ENCODE measurements at regions not wholly inside any gene's neighbourhood (a gene's known extent, or its start where the extent isn't known, plus 50 kb on each side); places are given as distances from the start of the nearest gene placed in this dataset.

GRCh38 chr7:25727446-25727845 is 424.6 kb upstream of the NFE2L3 start:
- H3K36me3 Mint-ChIP-seq (ENCODE audit: low read depth), result no peaks in the 10 kb centered on the region
- H3K27ac Mint-ChIP-seq, result no peak overlapping the region
- H3K4me1 Mint-ChIP-seq (ENCODE audit: low read depth), result no peaks in the 10 kb centered on the region
- no peak overlapping the region for H3K4me3 Mint-ChIP-seq
- DNase-seq, result no peak
- no peak for TF ChIP-seq CTCF (IDR thresholded peaks at IDR 0.05)
- H3K27me3 Mint-ChIP-seq (ENCODE audit: insufficient read depth), result no peaks in the 10 kb centered on the region
- H3K9me3 Mint-ChIP-seq, result peaks cover 10% of the 10 kb centered on the region

GRCh38 chr7:25727876-25728275 is 424.1 kb upstream of the NFE2L3 start:
- no peaks in the 10 kb centered on the region for H3K4me1 Mint-ChIP-seq (ENCODE audit: low read depth)
- H3K27me3 Mint-ChIP-seq (ENCODE audit: insufficient read depth), result no peaks in the 10 kb centered on the region
- no peak for TF ChIP-seq CTCF (IDR thresholded peaks at IDR 0.05)
- peaks cover 10% of the 10 kb centered on the region for H3K9me3 Mint-ChIP-seq
- H3K36me3 Mint-ChIP-seq (ENCODE audit: low read depth), result no peaks in the 10 kb centered on the region
- no peak overlapping the region for H3K4me3 Mint-ChIP-seq
- DNase-seq, result no peak
- H3K27ac Mint-ChIP-seq, result no peak overlapping the region

- Mint-ChIP-seq H3K9me3 (peaks cover 9% of the 10 kb centered on the region), H3K4me1 (ENCODE audit: low read depth) (no peaks in the 10 kb centered on the region), H3K4me3 (no peak overlapping the region), H3K36me3 (ENCODE audit: low read depth) (no peaks in the 10 kb centered on the region), H3K27me3 (ENCODE audit: insufficient read depth) (0 out of 2 replicates have a peak, but pooled peaks cover 1% of the 10 kb centered on the region), H3K27ac (no peak overlapping the region)
- DNase-seq, result no peak
- TF ChIP-seq CTCF (IDR thresholded peaks at IDR 0.05), result no peak
These were observed 420.7 kb upstream of the NFE2L3 start for GRCh38 chr7:25731068-25731845.

- TF ChIP-seq CTCF (IDR thresholded peaks at IDR 0.05), result no peak
- H3K27me3 Mint-ChIP-seq (ENCODE audit: insufficient read depth), result 0 out of 2 replicates have a peak, but pooled peaks cover 1% of the 10 kb centered on the region
- H3K4me3 Mint-ChIP-seq, result no peak overlapping the region
- no peaks in the 10 kb centered on the region for H3K36me3 Mint-ChIP-seq (ENCODE audit: low read depth)
- no peaks in the 10 kb centered on the region for H3K4me1 Mint-ChIP-seq (ENCODE audit: low read depth)
- no peak for DNase-seq
- H3K27ac Mint-ChIP-seq, result no peak overlapping the region
- H3K9me3 Mint-ChIP-seq, result peaks cover 7% of the 10 kb centered on the region
These were observed 420.2 kb upstream of the NFE2L3 start for GRCh38 chr7:25731846-25732245.

- H3K4me1 Mint-ChIP-seq (ENCODE audit: low read depth), result no peaks in the 10 kb centered on the region
- H3K27ac Mint-ChIP-seq, result no peak overlapping the region
- no peak for TF ChIP-seq CTCF (IDR thresholded peaks at IDR 0.05)
- no peak overlapping the region for H3K4me3 Mint-ChIP-seq
- DNase-seq, result no peak
- H3K36me3 Mint-ChIP-seq (ENCODE audit: low read depth), result no peaks in the 10 kb centered on the region
- H3K9me3 Mint-ChIP-seq, result peaks cover 15% of the 10 kb centered on the region
- peaks cover 1% of the 10 kb centered on the region; the same call in 1 of the 2 replicates for H3K27me3 Mint-ChIP-seq (ENCODE audit: insufficient read depth)
These were observed 419.2 kb upstream of the NFE2L3 start for GRCh38 chr7:25732766-25733217.

Measured in HFFc6 (cell line).